HG03025 (cell line): ENCODE measurements at regions not wholly inside any gene's neighbourhood (a gene's known extent, or its start where the extent isn't known, plus 50 kb on each side); places are given as distances from the start of the nearest gene placed in this dataset.
"Not testable (repeated sequence)": the region's sequence is repeated elsewhere in the genome, so short reads cannot be mapped to it uniquely, and the experiment has no call there.

Source experiments
- ATAC-seq: cut with Tn5 transposase; IDR thresholded peaks from one replicate; pipeline ENCODE4 v1.9.1; 2021; ENCODE audit warnings: mild to moderate bottlenecking, moderate library complexity; ENCODE audit not compliant: unreplicated experiment, low FRiP score

GRCh38 chr6:79810871-79811270, 136.5 kb downstream of the ELOVL4 start:
- no peak for ATAC-seq

DNA sequence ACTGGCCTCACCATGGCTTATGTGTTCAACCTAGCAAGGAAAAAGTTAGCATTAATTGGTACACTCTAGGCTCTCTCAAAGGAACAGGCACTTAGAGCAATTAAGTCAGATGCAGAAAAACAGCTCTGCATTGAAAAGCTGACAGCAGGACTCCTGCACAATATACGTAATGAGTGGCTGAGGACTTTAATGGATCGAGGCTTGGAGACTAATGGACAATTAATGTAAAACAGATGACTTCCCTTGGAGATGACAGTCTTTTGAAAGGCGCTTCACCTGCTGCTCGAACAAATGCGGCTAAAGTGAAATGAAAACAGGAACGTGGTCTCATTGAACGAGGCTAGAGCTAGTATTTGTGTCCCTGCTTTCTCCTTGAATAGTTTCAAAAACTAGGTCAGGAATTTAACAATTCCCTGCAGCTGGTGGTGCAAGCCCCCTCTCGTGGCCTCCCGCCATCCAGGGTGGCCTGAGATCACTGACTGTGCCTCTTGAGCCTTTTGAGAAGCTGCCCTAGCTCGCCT, 137.1 kb downstream of the ELOVL4 start:
- ATAC-seq = no peak

- ATAC-seq = no peak
Measured at GRCh38 chr6:79808921-79809320, 138.4 kb downstream of the ELOVL4 start.

DNA sequence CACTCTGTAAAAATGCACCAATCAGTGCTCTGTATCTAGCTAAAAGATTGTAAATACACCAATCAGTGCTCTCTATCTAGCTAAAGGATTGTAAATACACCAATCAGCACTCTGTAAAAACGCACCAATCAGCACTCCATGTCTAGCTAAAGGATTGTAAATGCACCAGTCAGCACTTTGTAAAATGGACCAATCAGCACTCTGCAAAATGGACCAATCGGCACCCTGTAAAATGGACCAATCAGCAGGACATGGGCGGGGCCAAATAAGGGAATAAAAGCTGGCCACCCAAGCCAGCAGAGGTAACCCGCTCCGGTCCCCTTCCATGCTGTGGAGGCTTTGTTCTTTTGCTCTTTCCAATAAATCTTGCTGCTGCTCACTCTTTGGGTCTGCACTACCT, 140.7 kb downstream of the ELOVL4 start:
- ATAC-seq = not testable (repeated sequence)

DNA sequence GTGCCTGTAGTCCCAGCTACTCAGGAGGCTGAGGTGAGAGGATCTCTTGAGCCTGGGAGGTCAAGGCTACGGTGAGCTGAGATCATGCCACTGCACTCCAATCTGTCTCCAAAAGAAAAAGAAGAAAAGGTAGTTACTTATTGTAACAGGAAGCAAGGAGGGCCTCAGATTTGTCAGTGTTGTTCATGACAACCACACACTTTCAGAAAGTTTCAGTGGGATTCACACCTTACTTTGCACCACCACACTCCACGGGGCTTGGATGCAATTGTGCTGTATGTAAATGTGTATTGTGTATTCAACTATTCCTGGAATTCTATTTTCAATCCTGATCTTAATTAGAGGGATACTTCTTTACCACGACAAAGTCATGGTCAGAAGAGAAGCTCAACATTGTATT, 142.6 kb downstream of the ELOVL4 start:
- ATAC-seq = no peak

DNA sequence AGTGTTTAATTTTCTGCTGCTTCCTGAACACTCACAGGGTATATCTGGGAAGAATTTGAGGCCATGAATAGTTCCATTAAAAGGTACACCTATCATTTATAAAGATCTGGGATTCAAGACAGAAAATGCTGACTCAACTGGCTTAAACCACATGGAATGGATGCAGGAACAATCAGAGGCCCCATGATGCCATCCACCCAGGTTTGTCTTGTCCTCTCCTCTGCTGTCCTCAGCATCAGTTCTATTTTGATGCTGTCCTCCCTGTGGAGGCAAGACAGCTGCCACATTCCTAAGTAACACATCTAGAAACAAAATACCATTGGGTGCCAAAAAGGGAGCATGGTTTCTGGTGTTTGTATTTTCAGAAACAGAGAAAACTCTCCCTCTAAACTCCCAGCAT, 143.4 kb downstream of the ELOVL4 start:
- ATAC-seq = no peak

DNA sequence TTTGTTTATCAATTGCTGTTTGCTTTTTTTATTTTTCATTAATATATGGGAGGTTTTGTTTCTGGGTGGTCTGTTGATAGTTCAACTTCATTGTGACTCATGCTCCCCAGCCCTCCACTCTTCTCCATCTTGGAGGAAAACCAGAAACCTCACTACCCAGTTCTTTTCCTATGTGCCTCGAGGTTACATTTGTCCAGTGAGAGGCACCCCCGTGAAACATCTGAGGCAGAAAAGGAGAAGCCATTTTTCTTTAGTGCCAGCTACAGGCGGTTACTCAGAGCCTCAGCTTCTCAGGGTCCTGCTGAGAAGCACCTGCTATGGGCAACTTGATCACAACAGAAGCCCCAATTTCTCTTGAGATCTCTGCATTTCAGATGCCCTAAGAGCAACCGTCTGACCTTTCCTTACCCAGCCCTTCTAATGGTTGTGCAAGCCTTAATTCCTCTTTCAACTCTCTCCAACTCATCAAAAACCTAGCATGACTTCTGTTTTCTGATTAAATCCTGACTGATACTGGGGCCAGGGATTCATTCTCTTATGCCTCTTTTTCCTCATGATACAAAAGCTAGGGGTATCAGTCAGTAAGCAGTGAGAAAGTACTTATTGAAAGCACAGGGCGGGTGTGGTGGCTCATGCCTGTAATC, 144.6 kb downstream of the ELOVL4 start:
- no peak for ATAC-seq

DNA sequence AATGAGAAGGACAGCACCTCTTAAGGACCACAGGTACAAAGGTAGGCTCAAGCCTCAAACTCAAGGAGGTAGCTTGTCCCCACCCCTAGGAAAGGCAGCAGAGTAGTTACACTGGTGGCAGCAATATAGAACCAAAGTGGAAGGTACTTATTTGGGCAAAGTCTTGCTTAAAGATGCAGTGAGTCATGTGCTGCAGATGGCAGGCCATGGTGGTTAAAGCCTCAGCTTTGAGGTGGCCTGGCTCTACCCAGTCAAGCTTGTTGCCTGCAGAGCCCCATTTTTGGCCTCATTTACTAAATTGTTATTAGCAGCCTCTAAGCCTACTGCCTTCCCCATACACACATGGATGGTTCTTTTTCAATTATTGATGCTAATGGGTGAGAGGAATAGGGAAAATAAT, 146.0 kb downstream of the ELOVL4 start:
- ATAC-seq = no peak

- no peak for ATAC-seq
Measured at GRCh38 chr6:79798841-79799240, 148.5 kb downstream of the ELOVL4 start.

DNA sequence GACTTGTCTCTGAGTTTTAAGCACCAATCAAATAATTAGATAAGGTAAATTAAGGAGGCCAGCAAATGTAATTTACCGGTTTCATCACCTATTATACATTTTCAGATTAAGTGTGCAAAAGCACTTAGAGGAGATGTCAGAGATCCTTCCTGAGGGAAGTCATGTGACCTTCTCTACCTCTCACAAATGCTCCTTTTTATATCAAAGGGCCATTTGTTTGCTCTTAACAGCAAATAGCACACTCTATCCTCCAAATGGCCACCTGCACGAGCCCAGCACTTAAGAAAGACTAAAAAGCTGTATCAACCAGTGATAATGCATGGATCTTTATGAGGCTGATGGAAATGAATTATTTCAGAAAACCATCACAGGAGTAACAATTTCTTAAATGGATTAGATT, 149.4 kb downstream of the ELOVL4 start:
- ATAC-seq = no peak

- no peak for ATAC-seq
Measured at GRCh38 chr6:79797163-79797764, 150.1 kb downstream of the ELOVL4 start.

DNA sequence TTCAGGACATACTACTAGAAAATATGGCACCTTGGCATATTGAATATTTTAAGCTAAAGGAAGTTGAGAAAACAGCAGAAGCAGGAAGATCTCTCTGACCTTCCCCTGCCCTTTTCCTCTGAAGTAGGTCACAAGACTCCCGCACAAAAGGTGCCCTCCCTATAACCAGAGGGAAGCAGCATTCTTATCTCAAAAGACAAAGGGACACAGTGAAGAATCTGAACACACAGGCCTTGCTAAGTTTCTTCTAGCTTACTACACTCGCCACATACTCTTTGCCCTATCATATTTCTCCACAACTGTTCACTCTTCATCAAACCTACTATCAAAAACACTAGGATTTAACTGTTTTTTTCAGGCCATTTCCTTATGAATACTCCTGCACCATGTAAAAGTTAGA, 151.2 kb downstream of the ELOVL4 start:
- no peak for ATAC-seq

DNA sequence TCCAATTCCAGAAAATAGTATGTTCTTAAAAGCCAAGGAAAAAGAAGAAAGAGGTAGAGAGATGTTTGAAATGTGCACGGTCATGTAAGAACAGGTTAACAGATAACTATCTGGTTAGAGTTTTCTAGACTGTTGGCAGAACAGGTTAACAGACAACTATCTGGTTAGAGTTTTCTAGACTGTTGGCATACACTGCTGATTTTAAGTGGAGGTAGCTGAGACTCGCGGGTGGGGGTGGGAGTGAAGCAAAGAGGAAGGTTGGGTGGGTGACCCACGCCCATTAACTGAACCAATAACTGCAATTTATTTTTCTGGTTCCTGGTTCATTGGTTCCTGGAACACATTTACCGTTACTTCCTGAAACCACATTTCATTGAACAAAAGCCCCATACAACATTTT, 157.5 kb downstream of the ELOVL4 start:
- no peak for ATAC-seq

GRCh38 chr6:79788756-79789155, 157.6 kb downstream of the SH3BGRL2 start:
- no peak for ATAC-seq

GRCh38 chr6:79787626-79788025, 156.5 kb downstream of the SH3BGRL2 start:
- ATAC-seq = no peak

DNA sequence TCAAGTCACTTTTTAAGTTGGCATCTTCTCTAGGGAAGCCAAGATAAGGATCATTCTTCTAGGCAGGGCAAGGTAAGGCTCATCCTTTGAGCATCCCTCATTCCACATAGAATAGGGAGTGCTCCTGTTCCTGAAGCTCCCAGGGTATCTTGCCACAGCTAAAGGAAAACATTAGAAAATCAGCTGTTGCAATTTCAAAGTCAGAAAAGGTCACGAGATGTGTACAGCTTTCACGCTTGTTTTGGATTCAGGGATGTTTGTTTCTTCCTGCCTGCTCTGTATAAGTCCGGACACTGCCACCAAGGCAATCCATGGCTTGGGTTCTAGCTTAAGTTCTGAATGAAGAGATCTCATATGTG, 153.2 kb downstream of the SH3BGRL2 start:
- ATAC-seq = no peak

DNA sequence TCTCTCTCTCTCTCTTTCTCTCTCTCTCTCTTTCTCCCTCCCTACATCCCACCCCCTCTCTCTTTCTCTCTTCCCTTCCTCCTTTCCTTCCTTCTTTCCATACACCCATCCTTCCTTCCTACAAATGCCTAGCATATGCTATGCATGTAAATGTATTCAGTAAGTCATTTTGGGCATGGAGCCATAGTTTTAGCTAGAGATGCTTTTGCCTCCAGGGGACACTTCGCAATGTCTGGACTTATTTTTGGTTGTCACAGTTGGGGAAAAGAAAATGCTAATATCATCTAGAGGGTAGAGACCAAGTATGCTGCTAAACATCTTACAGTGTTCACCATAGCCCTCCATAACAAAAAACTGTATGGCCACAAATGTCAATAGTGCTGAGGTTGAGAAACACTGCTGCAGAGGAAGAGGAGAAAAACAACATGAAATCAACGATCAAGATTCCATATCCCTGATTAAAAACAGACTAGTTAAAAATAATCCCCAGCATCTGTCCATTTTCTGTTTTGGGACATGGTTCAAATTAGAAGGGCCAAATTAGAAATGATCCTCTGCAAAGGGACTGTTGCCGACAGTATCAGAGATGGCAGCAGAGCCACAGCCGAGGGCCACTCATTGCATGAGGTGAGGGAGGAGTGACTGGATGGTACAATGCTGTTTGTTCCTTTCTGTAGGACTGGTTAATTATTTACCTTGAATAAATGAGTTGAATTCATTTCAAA, 152.7 kb downstream of the SH3BGRL2 start:
- ATAC-seq = no peak

GRCh38 chr6:79782792-79783580, 151.9 kb downstream of the SH3BGRL2 start:
- no peak for ATAC-seq

DNA sequence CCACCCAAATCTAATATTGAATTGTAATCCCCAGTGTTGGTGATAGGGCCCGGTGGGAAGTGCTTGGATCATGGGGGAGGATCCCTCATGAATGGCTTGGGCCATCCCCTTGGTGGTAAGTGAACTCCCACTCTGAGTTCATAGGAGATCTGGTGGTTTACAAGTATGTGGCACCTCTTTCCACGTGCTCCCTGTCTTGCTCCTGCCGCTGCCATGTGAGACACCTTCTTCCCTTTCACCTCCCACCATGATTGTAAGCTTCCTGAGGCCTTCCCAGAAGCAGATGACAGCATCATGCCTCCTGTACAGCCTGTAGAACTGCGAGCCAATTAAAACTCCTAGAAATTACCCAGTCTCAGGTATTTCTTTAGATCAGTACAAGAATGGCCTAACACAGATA, 150.8 kb downstream of the SH3BGRL2 start:
- no peak for ATAC-seq

GRCh38 chr6:79780881-79781280, 149.8 kb downstream of the SH3BGRL2 start:
- no peak for ATAC-seq

DNA sequence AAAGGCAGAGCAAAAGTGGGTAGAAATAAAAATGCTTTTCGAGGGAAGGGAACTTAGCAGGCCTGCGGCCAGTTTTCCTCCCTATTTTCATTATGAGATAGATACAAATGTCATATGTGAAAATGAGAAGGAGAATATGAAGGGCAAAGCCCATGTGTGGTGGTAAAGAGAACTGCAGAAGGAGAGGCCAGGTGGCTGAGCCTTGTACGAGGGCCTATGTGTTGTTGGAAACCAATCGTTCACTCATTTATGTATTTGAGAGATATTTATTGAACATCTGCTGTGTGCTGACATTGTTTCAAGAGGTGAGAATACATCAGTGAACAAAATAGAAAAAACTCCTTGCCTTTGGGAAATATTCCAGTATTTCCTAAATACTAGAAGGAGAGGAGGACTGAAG, 147.7 kb downstream of the SH3BGRL2 start:
- ATAC-seq = no peak
